KMS-11 (cell line): ENCODE measurements at regions not wholly inside any gene's neighbourhood (a gene's known extent, or its start where the extent isn't known, plus 50 kb on each side); places are given as distances from the start of the nearest gene placed in this dataset.

ENCODE experiments used
- H2AFZ ChIP-seq: fragments of 200-600 bp; sonication (generic); 2 replicates; pipeline ENCODE4 v1.6.1; 2016; ENCODE audit warnings: antibody characterized with exemption, mixed run types, low read depth
- H3K27ac ChIP-seq: fragments of 200-600 bp; sonication (generic); 2 replicates; pipeline ENCODE4 v1.6.1; 2016; ENCODE audit warnings: mild to moderate bottlenecking, mixed run types
- H3K27me3 ChIP-seq: fragments of 200-600 bp; sonication (generic); 2 replicates; pipeline ENCODE4 v1.6.1; 2017; ENCODE audit warnings: mild to moderate bottlenecking, low read depth, mixed run types, moderate library complexity; ENCODE audit not compliant: insufficient read depth
- H3K36me3 ChIP-seq: fragments of 200-600 bp; sonication (generic); 2 replicates; pipeline ENCODE4 v1.6.1; 2017; ENCODE audit warnings: mild to moderate bottlenecking, mixed run types; ENCODE audit not compliant: insufficient read depth
- H3K4me1 ChIP-seq: fragments of 200-600 bp; sonication (generic); 2 replicates; pipeline ENCODE4 v1.6.1; 2016; ENCODE audit warnings: mild to moderate bottlenecking, low read depth, mixed run types; ENCODE audit not compliant: poor library complexity, severe bottlenecking
- H3K4me2 ChIP-seq: fragments of 200-600 bp; sonication (generic); 2 replicates; pipeline ENCODE4 v1.7.0; 2016; ENCODE audit warnings: mild to moderate bottlenecking, mixed run types
- H3K4me3 ChIP-seq: fragments of 200-600 bp; sonication (generic); IDR thresholded peaks from 2 replicates; pipeline ENCODE4 v1.6.1; 2017; ENCODE audit warnings: low read depth, low read length, mixed read lengths; ENCODE audit not compliant: insufficient read depth
- H3K79me2 ChIP-seq: fragments of 200-600 bp; sonication (generic); 2 replicates; pipeline ENCODE4 v1.6.1; 2016; ENCODE audit warnings: low read depth, mixed run types; ENCODE audit not compliant: insufficient read depth
- H3K9ac ChIP-seq: fragments of 200-600 bp; sonication (generic); 2 replicates; pipeline ENCODE4 v1.6.1; 2016; ENCODE audit warnings: mild to moderate bottlenecking, mixed run types
- H4K20me1 ChIP-seq: fragments of 200-600 bp; sonication (generic); 2 replicates; pipeline ENCODE4 v1.6.1; 2016; ENCODE audit warnings: mild to moderate bottlenecking, mixed run types; ENCODE audit not compliant: insufficient read depth
- CTCF ChIP-seq: fragments of 200-600 bp; sonication (generic); conservative IDR thresholded peaks from 2 replicates; pipeline ENCODE4 v1.6.1; 2017; ENCODE audit warnings: low read depth, mild to moderate bottlenecking, antibody characterized with exemption, low read length, moderate library complexity, mixed read lengths

- Histone ChIP-seq H3K4me2 (no peak overlapping the region), H3K27me3 (no peaks in the 10 kb centered on the region), H3K79me2 (no peaks in the 10 kb centered on the region), H3K9ac (no peak overlapping the region), H4K20me1 (no peaks in the 10 kb centered on the region), H3K27ac (no peak overlapping the region), H3K36me3 (no peaks in the 10 kb centered on the region), H3K4me1 (no peaks in the 10 kb centered on the region), H2AFZ (no peak overlapping the region), H3K4me3 (no peak overlapping the region)
- TF ChIP-seq CTCF = no peak
Observed at GRCh38 chr6:153698637-153699036, 340.4 kb upstream of the OPRM1 start.

GRCh38 chr6:153698001-153698400 lies 341.0 kb upstream of the OPRM1 start:
- H3K27ac ChIP-seq = no peak overlapping the region
- H3K4me2 ChIP-seq = no peak overlapping the region
- H3K4me1 ChIP-seq = no peaks in the 10 kb centered on the region
- TF ChIP-seq CTCF = no peak
- no peaks in the 10 kb centered on the region for H3K27me3 ChIP-seq
- H3K9ac ChIP-seq = no peak overlapping the region
- H2AFZ ChIP-seq = no peak overlapping the region
- H3K36me3 ChIP-seq = no peaks in the 10 kb centered on the region
- H3K79me2 ChIP-seq = no peaks in the 10 kb centered on the region
- H3K4me3 ChIP-seq = no peak overlapping the region
- H4K20me1 ChIP-seq = no peaks in the 10 kb centered on the region

GRCh38 chr6:153677522-153677921 lies 361.5 kb upstream of the OPRM1 start:
- no peak overlapping the region for H3K27ac ChIP-seq
- no peaks in the 10 kb centered on the region for H4K20me1 ChIP-seq
- TF ChIP-seq CTCF = no peak
- no peak overlapping the region for H3K4me3 ChIP-seq
- no peaks in the 10 kb centered on the region for H3K36me3 ChIP-seq
- no peaks in the 10 kb centered on the region for H3K4me1 ChIP-seq
- no peaks in the 10 kb centered on the region for H3K79me2 ChIP-seq
- H3K4me2 ChIP-seq = no peak overlapping the region
- no peak overlapping the region for H3K9ac ChIP-seq
- no peaks in the 10 kb centered on the region for H3K27me3 ChIP-seq
- no peak overlapping the region for H2AFZ ChIP-seq

GRCh38 chr6:153673750-153674149 lies 365.3 kb upstream of the OPRM1 start:
- Histone ChIP-seq H3K4me2 (no peak overlapping the region), H4K20me1 (no peaks in the 10 kb centered on the region), H3K79me2 (no peaks in the 10 kb centered on the region), H2AFZ (no peak overlapping the region), H3K27ac (no peak overlapping the region), H3K36me3 (no peaks in the 10 kb centered on the region), H3K9ac (no peak overlapping the region), H3K4me1 (no peaks in the 10 kb centered on the region), H3K4me3 (no peak overlapping the region), H3K27me3 (no peaks in the 10 kb centered on the region)
- TF ChIP-seq CTCF = no peak

- Histone ChIP-seq H3K36me3 (no peaks in the 10 kb centered on the region), H3K4me1 (no peaks in the 10 kb centered on the region), H3K4me3 (no peak overlapping the region), H3K9ac (no peak overlapping the region), H3K27ac (no peak overlapping the region), H4K20me1 (no peaks in the 10 kb centered on the region), H3K27me3 (no peaks in the 10 kb centered on the region), H2AFZ (no peak overlapping the region), H3K4me2 (no peak overlapping the region), H3K79me2 (no peaks in the 10 kb centered on the region)
- TF ChIP-seq CTCF = no peak
Observed at GRCh38 chr6:153673225-153673624, 365.8 kb upstream of the OPRM1 start.
